ENCODE measurements at regions not wholly inside any gene's neighbourhood (a gene's known extent, or its start where the extent isn't known, plus 50 kb on each side); places are given as distances from the start of the nearest gene placed in this dataset.

- Histone ChIP-seq H3K27ac (ENCODE audit: low read depth, low read length) (no peak overlapping the region), H3K4me1 (ENCODE audit: insufficient read depth, low read length) (no peaks in the 10 kb centered on the region), H3K4me2 (ENCODE audit: low read length) (no peak overlapping the region), H3K9ac (ENCODE audit: low read length) (no peak overlapping the region), H2AFZ (ENCODE audit: low read depth, low read length) (no peak overlapping the region), H3K4me3 (ENCODE audit: insufficient read depth, low read depth, low read length) (no peak overlapping the region), H3K79me2 (ENCODE audit: insufficient read depth, low read length) (no peaks in the 10 kb centered on the region), H3K9me3 (ENCODE audit: insufficient read depth, low read depth, low read length) (peaks cover 14% of the 10 kb centered on the region), H3K36me3 (ENCODE audit: insufficient read depth, low read length) (no peaks in the 10 kb centered on the region), H4K20me1 (ENCODE audit: insufficient read depth, low read length) (no peaks in the 10 kb centered on the region), H3K27me3 (ENCODE audit: insufficient read depth, low read length) (no peaks in the 10 kb centered on the region)
- Mint-ChIP-seq H3K27ac (ENCODE audit: unreplicated experiment) (no peak overlapping the region), H3K4me3 (ENCODE audit: unreplicated experiment) (no peak overlapping the region), H3K4me1 (ENCODE audit: low read depth, unreplicated experiment) (no peaks in the 10 kb centered on the region), H3K36me3 (ENCODE audit: low read depth, unreplicated experiment) (no peaks in the 10 kb centered on the region), H3K27me3 (ENCODE audit: low read depth, unreplicated experiment) (peaks cover 39% of the 10 kb centered on the region), H3K9me3 (ENCODE audit: unreplicated experiment) (peaks cover 8% of the 10 kb centered on the region)
- TF ChIP-seq CTCF (IDR thresholded peaks at IDR 0.05; ENCODE audit: insufficient read depth, low read depth, low read length), result no peak
- TF ChIP-seq EZH2 (IDR thresholded peaks at IDR 0.05; ENCODE audit: insufficient read depth, low read length), result no peak
- FAIRE-seq (no peak), DNase-seq (ENCODE audit: low read depth) (no peak)
Observed at GRCh38 chr19:31986951-31987350, 358.5 kb upstream of the ZNF507 start.

GRCh38 chr19:31988256-31988655, 357.2 kb upstream of the ZNF507 start:
- Histone ChIP-seq H4K20me1 (ENCODE audit: insufficient read depth, low read length) (no peaks in the 10 kb centered on the region), H3K4me1 (ENCODE audit: insufficient read depth, low read length) (no peaks in the 10 kb centered on the region), H3K4me3 (ENCODE audit: insufficient read depth, low read depth, low read length) (no peak overlapping the region), H3K9me3 (ENCODE audit: insufficient read depth, low read depth, low read length) (peaks cover 14% of the 10 kb centered on the region), H3K4me2 (ENCODE audit: low read length) (no peak overlapping the region), H3K27ac (ENCODE audit: low read depth, low read length) (no peak overlapping the region), H3K27me3 (ENCODE audit: insufficient read depth, low read length) (no peaks in the 10 kb centered on the region), H2AFZ (ENCODE audit: low read depth, low read length) (no peak overlapping the region), H3K36me3 (ENCODE audit: insufficient read depth, low read length) (no peaks in the 10 kb centered on the region), H3K79me2 (ENCODE audit: insufficient read depth, low read length) (no peaks in the 10 kb centered on the region), H3K9ac (ENCODE audit: low read length) (no peak overlapping the region)
- TF ChIP-seq EZH2 (IDR thresholded peaks at IDR 0.05; ENCODE audit: insufficient read depth, low read length) (no peak), CTCF (IDR thresholded peaks at IDR 0.05; ENCODE audit: insufficient read depth, low read depth, low read length) (no peak)
- H3K36me3 Mint-ChIP-seq (ENCODE audit: low read depth, unreplicated experiment), result no peaks in the 10 kb centered on the region
- no peak overlapping the region for H3K4me3 Mint-ChIP-seq (ENCODE audit: unreplicated experiment)
- peaks cover 35% of the 10 kb centered on the region for H3K27me3 Mint-ChIP-seq (ENCODE audit: low read depth, unreplicated experiment)
- FAIRE-seq (no peak), DNase-seq (ENCODE audit: low read depth) (no peak)
- H3K4me1 Mint-ChIP-seq (ENCODE audit: low read depth, unreplicated experiment), result no peaks in the 10 kb centered on the region
- H3K9me3 Mint-ChIP-seq (ENCODE audit: unreplicated experiment), result peaks cover 8% of the 10 kb centered on the region
- H3K27ac Mint-ChIP-seq (ENCODE audit: unreplicated experiment), result no peak overlapping the region

GRCh38 chr19:31991984-31992655, 353.3 kb upstream of the ZNF507 start:
- no peak overlapping the region for H3K4me3 ChIP-seq (ENCODE audit: insufficient read depth, low read depth, low read length)
- H3K36me3 Mint-ChIP-seq (ENCODE audit: low read depth, unreplicated experiment), result no peaks in the 10 kb centered on the region
- no peaks in the 10 kb centered on the region for H3K36me3 ChIP-seq (ENCODE audit: insufficient read depth, low read length)
- no peak overlapping the region for H2AFZ ChIP-seq (ENCODE audit: low read depth, low read length)
- DNase-seq (ENCODE audit: low read depth) (no peak), FAIRE-seq (no peak)
- H3K27me3 Mint-ChIP-seq (ENCODE audit: low read depth, unreplicated experiment), result peaks cover 22% of the 10 kb centered on the region
- TF ChIP-seq CTCF (IDR thresholded peaks at IDR 0.05; ENCODE audit: insufficient read depth, low read depth, low read length) (no peak), EZH2 (IDR thresholded peaks at IDR 0.05; ENCODE audit: insufficient read depth, low read length) (no peak)
- H3K4me3 Mint-ChIP-seq (ENCODE audit: unreplicated experiment), result no peak overlapping the region
- H3K4me2 ChIP-seq (ENCODE audit: low read length), result no peak overlapping the region
- H3K27ac ChIP-seq (ENCODE audit: low read depth, low read length), result no peak overlapping the region
- H3K9me3 ChIP-seq (ENCODE audit: insufficient read depth, low read depth, low read length), result peaks cover 7% of the 10 kb centered on the region
- no peaks in the 10 kb centered on the region for H3K4me1 ChIP-seq (ENCODE audit: insufficient read depth, low read length)
- no peak overlapping the region for H3K9ac ChIP-seq (ENCODE audit: low read length)
- H3K27ac Mint-ChIP-seq (ENCODE audit: unreplicated experiment), result no peak overlapping the region
- H3K4me1 Mint-ChIP-seq (ENCODE audit: low read depth, unreplicated experiment), result no peaks in the 10 kb centered on the region
- no peaks in the 10 kb centered on the region for H3K79me2 ChIP-seq (ENCODE audit: insufficient read depth, low read length)
- H4K20me1 ChIP-seq (ENCODE audit: insufficient read depth, low read length), result no peaks in the 10 kb centered on the region
- peaks cover 2% of the 10 kb centered on the region for H3K9me3 Mint-ChIP-seq (ENCODE audit: unreplicated experiment)
- no peaks in the 10 kb centered on the region for H3K27me3 ChIP-seq (ENCODE audit: insufficient read depth, low read length)

Measured in astrocyte (in vitro differentiated cells and primary cell).